Lower lobe of right lung (tissue), 2 donors: ENCODE measurements at regions not wholly inside any gene's neighbourhood (a gene's known extent, or its start where the extent isn't known, plus 50 kb on each side); places are given as distances from the start of the nearest gene placed in this dataset.

Source experiments
- ATAC-seq, 2 donors: fragments of 200-7000 bp; cut with Tn5 transposase; one replicate each; pipeline ENCODE4 v1.9.1; 2020 to 2022; ENCODE audit warnings: mild to moderate bottlenecking in 2 of 2, moderate library complexity in 2 of 2
- DNase-seq: peaks from one replicate; pipeline ENCODE4 v3.0.0-alpha.2; 2020
- H3K27ac ChIP-seq: fragments of 200-600 bp; one replicate; pipeline ENCODE4 v1.8.0; 2022
- H3K27me3 ChIP-seq: fragments of 200-600 bp; one replicate; pipeline ENCODE4 v1.8.0; 2022; ENCODE audit warnings: low read depth
- H3K36me3 ChIP-seq: fragments of 200-600 bp; one replicate; pipeline ENCODE4 v1.8.0; 2022; ENCODE audit warnings: mild to moderate bottlenecking
- H3K4me1 ChIP-seq: fragments of 200-600 bp; one replicate; pipeline ENCODE4 v1.8.0; 2022
- H3K4me3 ChIP-seq: fragments of 200-600 bp; one replicate; pipeline ENCODE4 v1.8.0; 2022; ENCODE audit warnings: mild to moderate bottlenecking
- H3K9me3 ChIP-seq: fragments of 200-600 bp; one replicate; pipeline ENCODE4 v1.8.0; 2022
- CTCF ChIP-seq: fragments of 200-600 bp; IDR thresholded peaks from one replicate; pipeline ENCODE4 v1.8.0; 2022; ENCODE audit warnings: antibody characterized with exemption, mild to moderate bottlenecking
- intact Hi-C: fragments of 100-400 bp; cut with DNase I; formaldehyde crosslinking; loops from one replicate; pipeline ENCODE4 v1.11.0; 2022
- donor health status: DM: no; HTN: yes; CAD: no; lungs with severe emphysema.

GRCh38 chr2:111219285-111219684, 98.6 kb downstream of the BCL2L11 start:
- Histone ChIP-seq H3K27ac (no peak overlapping the region), H3K27me3 (no peaks in the 10 kb centered on the region), H3K36me3 (no peaks in the 10 kb centered on the region), H3K4me1 (no peaks in the 10 kb centered on the region), H3K9me3 (peaks cover 5% of the 10 kb centered on the region), H3K4me3 (no peak overlapping the region)
- ATAC-seq, result no peak
- no peak for TF ChIP-seq CTCF
- DNase-seq, result no peak
- intact Hi-C loops, result no loop called here

GRCh38 chr2:111219734-111220505, 99.2 kb downstream of the BCL2L11 start:
- H3K4me1 ChIP-seq, result no peaks in the 10 kb centered on the region
- no peaks in the 10 kb centered on the region for H3K27me3 ChIP-seq
- DNase-seq (no peak), ATAC-seq (no peak)
- no peaks in the 10 kb centered on the region for H3K36me3 ChIP-seq
- H3K9me3 ChIP-seq, result no peaks in the 10 kb centered on the region
- no peak overlapping the region for H3K4me3 ChIP-seq
- TF ChIP-seq CTCF, result no peak
- intact Hi-C loops, result no loop called here
- no peak overlapping the region for H3K27ac ChIP-seq

- Histone ChIP-seq H3K36me3 (no peaks in the 10 kb centered on the region), H3K27ac (no peak overlapping the region), H3K27me3 (no peaks in the 10 kb centered on the region), H3K4me1 (no peaks in the 10 kb centered on the region), H3K9me3 (no peaks in the 10 kb centered on the region), H3K4me3 (no peak overlapping the region)
- TF ChIP-seq CTCF, result no peak
- intact Hi-C loops, result no loop called here
- no peak for ATAC-seq
- DNase-seq, result no peak
These were observed 100.2 kb downstream of the BCL2L11 start for GRCh38 chr2:111220962-111221361.

GRCh38 chr2:111221701-111222100, 101.0 kb downstream of the BCL2L11 start:
- Histone ChIP-seq H3K4me3 (no peak overlapping the region), H3K27ac (no peak overlapping the region), H3K4me1 (peaks cover under 1% of the 10 kb centered on the region), H3K27me3 (no peaks in the 10 kb centered on the region), H3K36me3 (no peaks in the 10 kb centered on the region), H3K9me3 (no peaks in the 10 kb centered on the region)
- ATAC-seq (no peak), DNase-seq (no peak)
- TF ChIP-seq CTCF, result no peak
- intact Hi-C loops, result no loop called here

GRCh38 chr2:111222204-111222866, 101.6 kb downstream of the BCL2L11 start:
- no peak overlapping the region for H3K4me3 ChIP-seq
- H3K27ac ChIP-seq, result no peak overlapping the region
- no peak for TF ChIP-seq CTCF
- H3K9me3 ChIP-seq, result no peaks in the 10 kb centered on the region
- H3K4me1 ChIP-seq, result peaks cover 5% of the 10 kb centered on the region
- no peak for DNase-seq
- intact Hi-C loops, result no loop called here
- no peaks in the 10 kb centered on the region for H3K27me3 ChIP-seq
- ATAC-seq, result no peak
- no peaks in the 10 kb centered on the region for H3K36me3 ChIP-seq
